ENCODE measurements at regions not wholly inside any gene's neighbourhood (a gene's known extent, or its start where the extent isn't known, plus 50 kb on each side); places are given as distances from the start of the nearest gene placed in this dataset.
"Not testable (repeated sequence)": the region's sequence is repeated elsewhere in the genome, so short reads cannot be mapped to it uniquely, and the experiment has no call there.

DNA sequence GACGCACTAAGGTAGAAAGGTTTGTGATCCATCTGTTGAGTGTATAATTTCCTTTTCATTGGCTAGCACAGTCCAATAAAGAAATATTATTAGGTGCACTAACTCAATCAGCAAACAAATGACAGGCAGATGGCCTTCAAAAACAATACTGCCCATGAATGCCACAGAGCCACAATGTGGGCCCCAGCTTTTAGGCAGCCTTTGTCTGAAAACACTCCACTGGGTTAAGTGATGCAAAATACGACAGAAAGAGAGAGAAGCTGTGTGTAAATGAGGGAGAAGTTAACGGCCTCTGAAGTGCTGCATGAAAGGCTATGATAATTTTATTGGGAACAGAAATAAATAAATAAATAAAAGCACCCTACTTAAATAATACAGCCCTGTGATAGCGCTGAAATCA, 274.6 kb downstream of the NKX6-1 start:
- no peak for DNase-seq

DNA sequence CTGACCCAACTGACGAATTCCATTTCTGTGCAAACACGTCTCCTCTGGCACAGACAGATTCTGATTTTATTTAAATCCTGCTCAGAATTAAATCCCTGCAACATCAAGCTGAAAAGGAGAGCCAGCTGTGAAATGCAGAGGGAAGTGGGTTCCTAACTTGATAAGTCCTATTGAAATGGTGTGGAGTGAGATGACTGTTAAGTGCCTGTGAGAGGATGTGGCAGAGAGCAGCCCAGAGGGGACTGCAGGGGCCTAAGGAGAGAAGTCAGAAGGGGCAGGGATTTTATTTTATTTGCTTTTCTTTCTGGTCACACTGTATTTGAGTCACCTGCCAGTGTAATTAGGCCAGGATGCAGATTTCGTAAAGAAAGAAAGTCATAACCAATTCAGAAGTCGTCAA, 277.4 kb downstream of the NKX6-1 start:
- no peak for DNase-seq

DNA sequence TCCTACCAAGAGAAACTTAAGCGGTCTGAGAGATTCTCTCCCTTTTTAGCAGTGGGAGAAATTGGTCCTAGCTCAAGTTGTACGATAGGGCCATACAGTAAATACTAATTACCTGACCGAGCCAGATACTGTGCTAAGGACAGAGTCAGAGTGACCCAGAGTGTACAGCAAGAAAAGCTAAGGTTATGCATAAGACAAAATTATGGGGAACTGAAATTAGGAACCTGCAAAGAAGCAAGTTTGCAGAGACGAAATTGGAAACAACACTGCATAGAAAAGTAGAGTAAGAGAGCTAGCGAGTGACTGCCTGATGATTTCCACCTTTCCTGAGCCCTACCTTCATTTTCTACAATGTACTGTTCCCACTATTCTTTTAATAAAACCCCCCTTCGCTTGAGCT, 278.1 kb downstream of the NKX6-1 start:
- no peak for DNase-seq

DNA sequence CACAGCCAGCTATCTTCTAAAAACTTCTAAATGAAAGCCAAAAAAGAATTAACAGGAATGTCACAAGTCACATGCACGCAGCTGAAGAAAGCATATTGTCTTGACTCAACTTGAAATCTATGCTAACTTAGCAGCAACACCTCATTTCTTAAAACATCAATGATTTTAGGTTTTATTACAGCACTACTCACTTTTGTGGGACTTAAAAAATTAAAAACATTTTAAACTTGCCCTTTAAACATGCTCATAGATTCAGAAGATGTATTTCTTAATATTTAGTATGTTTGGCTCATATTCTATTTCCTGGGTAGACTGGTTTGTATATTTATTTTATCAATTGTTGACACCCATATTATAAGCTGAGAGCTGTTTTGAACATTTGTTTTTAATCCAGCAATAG, 279.4 kb downstream of the NKX6-1 start:
- DNase-seq, result no peak

DNA sequence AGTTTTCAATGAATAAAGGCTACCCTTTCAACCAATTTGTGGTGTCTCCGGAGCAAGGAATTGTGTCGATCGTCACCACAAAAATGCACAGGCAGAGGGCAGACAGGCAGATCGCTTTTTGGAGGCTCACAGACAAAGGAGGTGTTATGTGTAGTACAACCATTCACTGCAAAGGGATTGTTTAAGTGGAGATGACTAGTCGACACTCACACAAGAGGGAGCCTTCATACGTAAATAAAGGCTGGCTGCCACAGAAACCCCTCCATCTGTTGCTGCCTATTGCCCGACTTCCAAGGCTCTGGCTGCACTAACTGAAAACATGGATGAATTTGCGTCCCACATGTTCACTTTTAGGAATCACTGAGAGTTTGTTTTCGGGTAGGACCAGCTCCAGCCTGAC, 281.1 kb downstream of the NKX6-1 start:
- no peak for DNase-seq

DNA sequence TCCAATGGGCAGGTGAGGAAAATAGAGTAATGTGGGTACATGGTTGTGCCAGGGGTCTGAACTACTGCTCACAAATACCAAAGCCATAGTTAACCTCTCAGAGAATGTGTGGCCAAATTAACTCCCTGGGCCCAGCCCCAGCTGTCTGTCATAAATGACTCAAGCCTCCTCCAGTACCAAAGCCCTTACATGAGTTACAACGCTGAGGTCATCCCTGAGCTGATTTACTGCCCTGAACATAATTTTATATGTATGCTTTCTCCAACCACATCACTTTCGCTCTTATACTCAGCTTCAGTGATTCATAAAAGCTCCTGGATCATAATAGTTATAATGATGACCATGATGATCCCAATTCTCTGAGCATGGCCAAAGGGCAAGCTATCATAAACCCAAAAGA, 283.9 kb downstream of the NKX6-1 start:
- DNase-seq, result no peak

DNA sequence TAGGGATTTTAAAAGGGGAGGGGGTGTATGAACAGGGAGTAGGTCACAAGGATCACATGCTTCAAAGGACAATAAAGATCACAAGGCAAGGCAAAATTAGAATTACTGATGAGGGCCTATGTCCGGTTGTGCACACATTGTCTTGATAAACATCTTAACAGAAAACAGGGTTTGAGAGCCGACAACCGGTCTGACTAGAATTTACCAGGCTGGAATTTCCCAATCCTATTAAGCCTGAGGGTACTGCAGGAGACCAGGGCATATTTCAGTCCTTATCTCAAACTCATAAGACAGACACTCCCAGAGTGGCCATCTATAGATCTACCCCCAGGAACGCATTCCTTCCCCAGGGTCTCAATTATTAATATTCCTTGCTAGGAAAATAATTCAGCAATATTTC, 292.9 kb downstream of the NKX6-1 start:
- DNase-seq, result not testable (repeated sequence)

DNA sequence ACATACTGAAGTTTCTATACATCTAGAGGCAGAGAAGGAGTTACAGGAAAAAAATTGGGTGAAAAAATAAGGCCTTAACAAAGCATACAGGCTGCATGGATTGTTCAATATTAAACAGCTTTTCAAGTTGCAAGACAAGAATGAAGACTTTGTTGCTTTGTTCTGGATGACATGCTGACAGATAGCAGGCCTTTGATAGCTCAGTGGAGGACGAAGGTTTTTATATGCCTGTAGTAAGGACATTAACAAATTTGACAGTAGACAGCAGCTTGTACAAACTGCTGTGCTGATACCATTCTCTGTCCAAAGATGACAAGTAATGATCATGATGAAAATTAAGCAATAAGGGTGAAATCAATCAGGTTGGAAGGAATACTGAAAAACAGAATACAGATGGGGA, 309.9 kb downstream of the NKX6-1 start:
- peak in 1 of 3 donors; percentile 11 for DNase-seq

DNA sequence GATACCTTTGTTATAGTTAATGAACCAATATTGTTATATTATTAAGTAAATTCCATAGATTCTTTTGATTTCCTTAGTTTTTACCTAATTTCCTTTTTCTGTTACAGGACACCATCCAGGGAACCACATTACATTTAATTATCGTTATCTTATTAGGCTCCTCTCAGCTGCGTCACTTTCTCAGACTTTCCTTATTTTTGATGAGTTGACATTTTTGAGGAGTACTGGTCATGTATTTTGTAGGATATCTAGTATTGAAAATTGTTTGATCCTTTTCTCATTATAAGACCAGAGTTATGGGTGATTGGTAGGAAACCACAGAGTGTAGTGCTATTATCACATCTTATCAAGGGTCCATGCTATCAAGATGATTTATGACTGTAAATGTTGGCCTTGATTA, 319.7 kb downstream of the NKX6-1 start:
- no peak for DNase-seq

DNA sequence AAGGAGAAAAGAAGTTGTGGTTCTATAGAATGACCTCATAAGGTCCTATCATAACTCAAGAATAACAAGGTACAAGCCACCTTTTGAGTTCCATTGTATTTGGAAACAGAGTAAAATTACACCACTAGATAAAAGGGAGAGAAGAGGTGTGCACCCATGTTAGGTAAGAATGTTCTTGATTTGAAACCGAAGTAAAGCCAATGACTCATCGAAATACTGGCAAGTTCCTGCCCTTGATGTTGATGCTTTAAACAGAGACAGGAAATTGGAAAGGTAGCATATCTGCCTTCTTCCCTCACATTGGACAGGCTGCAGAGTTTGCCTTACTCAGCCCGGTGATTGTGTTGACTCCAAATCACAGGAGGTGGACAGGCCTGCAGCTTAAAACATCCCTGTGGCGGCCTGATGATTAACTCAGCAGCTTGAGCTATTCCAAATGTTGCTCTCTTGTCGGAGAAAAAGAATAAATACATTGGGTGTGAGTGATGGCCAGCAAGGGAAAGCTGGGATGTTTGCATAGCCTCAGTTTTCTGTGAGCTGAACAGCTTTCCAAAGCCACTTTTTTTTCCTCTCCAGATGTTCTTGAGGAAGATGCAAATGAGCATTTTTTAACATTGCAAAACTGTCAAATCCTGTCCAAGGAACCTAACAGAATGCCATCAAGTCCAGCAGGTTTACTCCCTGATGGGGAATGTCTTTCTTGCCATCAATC, 321.1 kb downstream of the NKX6-1 start:
- peak; percentile 2 to 51 (median 27) for DNase-seq

DNA sequence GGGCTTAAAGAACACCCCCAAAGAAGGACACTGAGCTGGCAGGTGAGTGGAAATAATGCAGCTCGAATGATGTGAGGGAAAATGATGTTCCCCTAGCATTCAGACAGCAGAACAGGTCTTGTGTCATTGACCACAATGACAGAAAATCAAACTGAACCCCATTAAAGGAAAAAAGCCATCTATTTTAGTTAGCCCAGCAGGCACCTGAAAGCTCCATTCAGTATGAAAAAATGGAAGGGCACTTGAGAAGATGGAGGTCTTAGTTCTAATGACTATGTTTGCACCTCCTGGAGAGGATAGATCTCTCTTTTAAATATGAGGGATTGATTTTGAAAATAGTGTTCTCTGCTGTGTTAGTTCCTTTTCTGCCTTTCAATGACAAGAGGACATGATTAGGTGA, 323.1 kb downstream of the NKX6-1 start:
- no peak for DNase-seq

DNA sequence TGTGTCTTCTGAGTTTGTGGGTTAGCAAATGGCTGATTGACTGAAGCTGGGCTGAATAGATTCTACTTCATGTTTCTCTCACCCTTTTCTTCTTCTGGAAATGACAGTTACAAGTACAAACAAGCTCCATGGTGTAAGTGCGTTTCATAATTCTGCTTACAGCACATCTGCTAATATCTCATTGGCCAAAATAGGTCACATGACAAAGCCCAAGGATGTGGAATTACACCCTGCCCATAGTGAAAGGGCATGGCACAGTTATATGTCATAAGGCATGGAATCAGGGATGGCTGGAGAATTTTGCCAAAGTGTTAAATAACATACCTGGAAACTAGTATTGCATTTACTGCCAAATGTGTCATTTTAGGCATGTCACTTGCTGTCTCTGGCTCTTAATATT, 327.2 kb downstream of the NKX6-1 start:
- no peak for DNase-seq

DNA sequence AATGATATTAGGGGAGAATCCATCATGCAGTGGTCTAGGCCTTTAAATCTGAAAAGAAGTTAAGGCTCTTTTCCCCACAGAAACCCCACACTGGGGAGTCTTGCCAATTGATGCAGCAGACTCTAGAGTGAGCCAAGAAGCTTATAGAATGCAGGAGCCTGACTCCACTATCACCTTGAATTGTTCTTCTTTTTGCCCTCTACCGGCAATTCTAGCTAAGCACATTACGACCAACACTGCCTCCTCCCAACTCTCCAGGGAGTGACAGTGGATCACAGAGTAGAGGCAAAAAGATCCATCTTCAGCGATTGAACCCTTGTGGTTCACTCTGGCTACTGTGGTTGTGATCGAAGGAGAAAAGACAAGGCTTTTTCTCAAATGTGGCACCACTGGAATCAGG, 331.5 kb downstream of the NKX6-1 start:
- no peak for DNase-seq

DNA sequence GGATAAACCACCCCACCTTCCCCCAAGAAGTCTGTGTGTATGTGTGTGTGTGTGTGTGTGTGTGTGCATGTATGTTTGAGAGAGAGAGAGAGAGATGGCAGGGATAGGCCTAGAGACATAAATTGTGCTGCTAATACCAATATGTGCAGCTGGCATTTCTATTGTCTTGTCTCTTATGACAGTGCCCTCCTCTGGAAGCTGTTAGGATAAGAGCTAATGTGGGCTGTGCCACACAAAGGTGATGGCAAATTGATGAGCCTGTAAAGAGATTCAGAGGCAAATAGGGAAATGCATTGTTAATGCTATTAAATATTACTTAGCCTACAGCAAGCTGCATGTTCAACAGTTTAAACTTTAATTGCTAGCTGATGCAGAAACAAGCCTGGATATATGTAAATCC, 332.0 kb downstream of the NKX6-1 start:
- DNase-seq, result no peak

DNA sequence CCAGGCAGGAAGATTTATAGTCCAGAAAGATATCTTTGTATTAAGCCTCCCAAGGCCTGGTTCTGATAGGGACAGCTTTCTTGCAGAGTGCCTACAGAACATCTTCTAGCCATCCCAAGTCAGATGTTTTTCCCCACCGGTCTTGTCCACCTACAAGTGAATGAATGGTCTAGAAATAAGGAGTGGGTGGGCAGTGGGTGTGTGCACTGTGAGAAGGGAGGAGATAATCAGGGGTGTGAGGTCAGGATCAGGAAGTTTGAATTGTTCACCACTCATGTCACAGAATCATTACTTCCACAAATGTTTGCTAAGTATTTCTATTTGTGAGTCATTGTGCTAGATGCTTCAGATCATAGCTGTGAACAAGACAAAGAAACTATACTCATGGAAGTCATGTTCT, 332.6 kb downstream of the NKX6-1 start:
- no peak for DNase-seq

DNA sequence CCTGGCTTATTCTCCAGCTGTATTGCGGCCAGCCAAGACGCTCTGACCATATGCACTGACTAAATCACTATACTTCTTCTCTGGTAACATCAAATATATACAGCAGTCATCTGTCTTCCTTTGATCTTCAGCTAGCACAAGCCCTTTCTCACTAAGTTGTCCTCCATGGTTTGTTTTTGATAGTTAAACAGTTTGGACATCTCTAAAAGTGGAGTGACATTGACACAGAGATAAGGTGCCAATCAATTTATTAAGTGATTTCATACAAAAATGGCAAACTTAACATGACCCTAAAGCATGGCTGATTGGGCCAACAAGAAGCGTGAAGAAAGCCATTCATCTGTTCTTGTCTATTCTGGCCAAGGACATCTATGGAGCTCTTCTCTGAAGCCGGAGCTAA, 334.9 kb downstream of the NKX6-1 start:
- DNase-seq, result no peak

DNA sequence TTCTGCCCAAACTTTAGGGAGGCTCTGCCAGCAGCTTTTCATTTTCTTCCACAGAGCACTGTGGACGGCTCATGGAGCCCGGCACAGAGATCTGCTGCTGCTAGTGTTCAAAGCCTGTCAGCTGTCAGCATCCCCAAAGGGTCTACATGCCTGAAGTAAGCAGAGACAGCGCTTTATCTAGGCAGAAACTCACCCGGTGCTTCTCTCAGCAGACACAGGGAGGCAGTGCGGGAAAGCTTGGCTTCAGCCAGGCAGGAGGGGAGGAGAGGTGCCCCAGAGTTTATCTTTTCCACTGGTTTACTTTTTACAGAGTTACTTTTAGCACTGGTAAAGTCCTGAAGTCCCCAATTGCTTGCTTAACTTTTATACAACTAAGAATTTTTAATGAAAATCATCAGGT, 339.3 kb downstream of the NKX6-1 start:
- peak in 1 of 3 donors; percentile 23 for DNase-seq

DNA sequence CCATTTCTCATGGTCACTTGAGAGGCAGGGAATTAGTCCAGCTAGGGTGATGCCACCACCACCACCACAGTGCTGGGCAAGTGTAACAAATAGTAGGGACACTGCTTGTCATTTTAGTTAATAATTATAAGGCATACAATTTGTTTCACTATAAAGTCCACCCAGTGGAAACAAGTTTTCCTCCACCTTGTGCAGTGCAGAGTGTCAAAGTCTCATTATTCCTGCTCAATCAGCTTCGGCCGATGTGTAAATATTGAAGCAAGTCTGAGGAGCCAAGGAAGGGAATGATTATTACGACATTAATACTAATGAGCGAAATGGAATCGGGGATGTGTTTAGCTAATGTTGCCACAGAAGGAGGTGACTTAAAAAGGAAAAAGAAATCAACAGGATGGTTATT, 340.4 kb downstream of the NKX6-1 start:
- no peak for DNase-seq

DNA sequence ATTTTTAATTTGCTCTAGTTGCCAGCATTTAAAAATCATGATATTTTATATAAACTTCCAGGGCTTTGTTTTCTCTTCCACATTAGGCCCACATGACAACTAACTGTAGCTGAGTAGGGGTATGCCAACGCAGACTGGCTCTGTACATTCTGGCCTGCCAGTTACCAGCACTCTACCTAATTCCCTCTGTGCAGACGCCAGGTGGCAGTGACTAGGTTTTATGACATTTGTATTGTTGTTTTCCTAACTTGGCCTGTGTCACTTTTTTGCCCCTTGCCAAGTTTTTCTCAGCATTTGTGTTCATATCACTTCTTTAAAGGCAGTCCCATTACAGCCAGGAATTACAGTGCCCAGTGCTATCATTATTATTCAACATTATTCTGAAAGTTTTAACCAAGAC, 347.5 kb downstream of the NKX6-1 start:
- DNase-seq, result no peak

DNA sequence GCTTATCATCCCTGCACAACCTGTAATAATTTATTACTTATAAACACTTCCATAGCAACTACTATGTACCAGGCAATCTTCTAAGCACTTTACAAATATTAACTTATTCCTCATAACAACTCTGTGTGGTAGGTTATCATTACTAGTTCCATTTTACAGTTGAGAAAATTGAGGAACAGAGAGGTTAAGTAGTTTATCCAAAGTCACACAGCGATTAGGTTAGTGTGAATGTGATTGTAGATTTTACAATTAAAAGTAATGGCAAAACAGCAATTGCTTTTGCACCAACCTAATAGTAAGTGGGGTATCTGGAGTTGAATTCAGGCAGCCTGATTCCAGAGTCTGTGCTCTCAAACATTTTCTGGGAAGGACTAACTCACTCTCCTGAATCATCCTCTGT, 348.9 kb downstream of the NKX6-1 start:
- no peak for DNase-seq

DNA sequence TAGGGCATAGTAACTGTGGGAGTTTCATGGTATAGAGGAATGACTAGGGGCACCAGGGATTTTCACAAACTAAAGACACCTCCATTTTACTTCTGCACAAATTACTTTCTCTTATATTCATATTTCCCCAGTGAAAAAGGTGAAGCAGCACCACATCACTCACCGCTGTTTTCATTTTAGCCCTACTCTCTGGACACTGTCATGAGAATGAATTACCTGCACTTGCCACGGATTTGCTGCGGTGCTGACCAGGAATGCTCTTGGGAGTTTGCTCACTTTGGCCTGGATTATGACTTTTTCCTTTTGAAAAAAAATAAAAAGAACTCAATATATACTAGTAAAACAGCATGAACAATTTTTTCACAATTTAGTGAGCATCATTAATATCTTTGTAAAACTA, 351.3 kb downstream of the NKX6-1 start:
- no peak for DNase-seq

DNA sequence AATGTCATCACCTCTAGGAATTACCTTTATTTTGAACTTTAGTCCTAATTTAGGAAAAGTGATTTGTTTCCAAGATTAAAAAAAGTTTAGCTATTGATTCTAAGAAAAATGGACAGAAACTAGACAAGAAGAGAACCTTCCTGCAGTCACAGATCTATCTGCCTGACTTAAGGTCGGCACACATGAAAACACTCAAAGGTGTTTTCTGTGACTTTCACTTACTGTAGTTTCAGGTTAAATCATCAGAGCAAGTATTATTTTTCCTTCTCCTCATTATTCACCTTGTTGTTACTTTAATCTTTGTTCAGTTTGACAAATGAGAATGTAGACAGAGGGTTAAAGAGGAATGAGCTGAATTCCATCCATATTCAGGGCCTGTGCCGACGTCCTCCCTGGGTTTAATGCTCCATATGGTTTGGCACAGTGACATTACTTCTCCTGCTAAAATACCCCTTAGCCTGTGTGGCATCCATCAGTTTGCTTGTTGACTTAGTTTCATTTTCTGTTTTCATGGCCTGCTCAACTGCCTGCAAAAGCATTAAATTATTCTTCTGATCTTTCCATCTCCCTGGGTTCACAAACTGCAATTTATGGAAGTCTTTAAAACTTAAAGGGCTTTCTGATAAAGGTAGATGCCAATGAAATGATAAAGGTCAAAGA, 352.7 kb downstream of the NKX6-1 start:
- no peak for DNase-seq

DNA sequence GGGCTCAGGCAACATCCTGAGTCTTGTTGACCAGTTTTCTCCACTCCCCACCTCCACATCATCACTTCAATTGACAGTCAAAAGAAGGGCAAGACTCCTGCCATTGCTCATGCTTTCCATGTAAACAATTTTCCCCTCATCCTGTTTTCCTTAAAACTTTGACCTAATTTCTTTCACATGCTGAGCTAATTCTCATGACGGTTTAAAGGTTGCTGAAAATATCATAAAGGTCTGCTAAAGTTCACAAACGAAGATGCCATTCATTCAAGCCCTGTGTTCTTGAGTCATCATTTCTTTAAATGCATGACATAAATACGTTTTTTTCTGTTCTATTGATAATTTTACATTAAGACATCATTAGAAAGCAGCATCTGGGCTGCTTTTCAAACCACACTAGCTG, 353.9 kb downstream of the NKX6-1 start:
- DNase-seq, result no peak

DNA sequence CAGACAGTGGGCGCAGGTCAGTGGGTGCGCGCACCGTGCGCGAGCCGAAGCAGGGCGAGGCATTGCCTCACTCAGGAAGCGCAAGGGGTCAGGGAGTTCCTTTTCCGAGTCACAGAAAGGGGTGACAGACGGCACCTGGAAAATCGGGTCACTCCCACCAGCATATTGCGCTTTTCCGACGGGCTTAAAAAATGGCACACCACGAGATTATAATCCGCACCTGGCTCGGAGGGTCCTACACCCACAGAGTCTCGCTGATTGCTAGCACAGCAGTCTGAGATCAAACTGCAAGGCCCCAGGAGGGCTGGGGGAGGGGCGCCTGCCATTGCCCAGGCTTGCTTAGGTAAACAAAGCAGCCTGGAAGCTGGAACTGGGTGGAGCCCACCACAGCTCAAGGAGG, 372.2 kb downstream of the NKX6-1 start:
- DNase-seq, result not testable (repeated sequence)

Data from muscle of back (tissue), 3 donors.